ENCODE measurements at regions not wholly inside any gene's neighbourhood (a gene's known extent, or its start where the extent isn't known, plus 50 kb on each side); places are given as distances from the start of the nearest gene placed in this dataset.

- Histone ChIP-seq H3K4me3 (no peak overlapping the region), H3K27ac (no peak overlapping the region), H3K36me3 (replicated peaks in 1 of 2) (no peaks in the 10 kb centered on the region), H3K4me1 (replicated peaks in 1 of 2) (peaks cover 0 to under 1% of the 10 kb centered on the region in 2 donors), H3K9me3 (replicated peaks in 1 of 3) (no peaks in the 10 kb centered on the region), H3K27me3 (no peaks in the 10 kb centered on the region)
- no peak for TF ChIP-seq CTCF (IDR thresholded peaks at IDR 0.05)
- TF ChIP-seq POLR2A (IDR thresholded peaks at IDR 0.05): no peak
- no peak for DNase-seq
- intact Hi-C loops (cut with DNase I): no loop called here
- 57 to 86% (median 72%) methylated on average over 1 to 3 of the region's 3 CpGs for WGBS, 4 donors
These were observed 144.0 kb downstream of the ADAM29 start for GRCh38 chr4:175062183-175062592.

- intact Hi-C loops (cut with DNase I): no loop called here
- peaks cover 0 to 6% of the 10 kb centered on the region in 2 donors for H3K4me1 ChIP-seq (replicated peaks in 1 of 2)
- H3K4me3 ChIP-seq: no peak overlapping the region
- no peak overlapping the region for H3K27ac ChIP-seq
- no peak for DNase-seq
- TF ChIP-seq POLR2A (IDR thresholded peaks at IDR 0.05) (no peak), CTCF (IDR thresholded peaks at IDR 0.05) (no peak)
- H3K36me3 ChIP-seq (replicated peaks in 1 of 2): no peaks in the 10 kb centered on the region
- H3K9me3 ChIP-seq (replicated peaks in 1 of 3): no peaks in the 10 kb centered on the region
- H3K27me3 ChIP-seq: no peaks in the 10 kb centered on the region
These were observed 147.1 kb downstream of the ADAM29 start for GRCh38 chr4:175065228-175065627.

GRCh38 chr4:175066923-175067627, 148.9 kb downstream of the ADAM29 start:
- Histone ChIP-seq H3K27ac (no peak overlapping the region), H3K9me3 (replicated peaks in 1 of 3) (no peaks in the 10 kb centered on the region), H3K4me1 (replicated peaks in 1 of 2) (peaks cover 0 to 6% of the 10 kb centered on the region in 2 donors), H3K36me3 (replicated peaks in 1 of 2) (no peaks in the 10 kb centered on the region), H3K4me3 (no peak overlapping the region), H3K27me3 (no peaks in the 10 kb centered on the region)
- WGBS, 4 donors: 39 to 49% (median 46%) methylated on average over 3 of the region's 3 CpGs
- TF ChIP-seq CTCF (IDR thresholded peaks at IDR 0.05) (no peak), POLR2A (IDR thresholded peaks at IDR 0.05) (no peak)
- no peak for DNase-seq
- intact Hi-C loops (cut with DNase I): no loop called here

DNA sequence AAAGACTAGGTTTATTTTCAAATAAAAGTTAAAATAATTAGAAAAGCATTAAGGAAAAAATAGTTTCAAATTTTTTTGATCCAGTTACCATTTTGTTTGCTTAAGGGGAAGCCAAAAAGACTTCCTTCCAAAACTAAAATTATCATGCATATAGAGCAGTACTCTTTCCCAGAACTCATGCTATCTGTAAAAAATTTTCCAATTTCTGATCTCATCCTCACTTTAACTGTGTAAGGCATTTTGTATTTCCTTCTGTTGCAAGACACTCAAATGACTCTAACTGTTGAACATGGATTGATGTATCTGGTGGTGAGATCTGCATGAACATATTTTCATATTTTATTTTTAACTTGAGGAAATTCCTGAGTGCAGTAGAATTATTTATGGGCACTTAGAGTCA, 150.1 kb downstream of the ADAM29 start:
- Histone ChIP-seq H3K27me3 (no peaks in the 10 kb centered on the region), H3K27ac (no peak overlapping the region), H3K4me1 (replicated peaks in 1 of 2) (peaks cover 0 to 6% of the 10 kb centered on the region in 2 donors), H3K4me3 (no peak overlapping the region), H3K36me3 (replicated peaks in 1 of 2) (no peaks in the 10 kb centered on the region), H3K9me3 (replicated peaks in 1 of 3) (no peaks in the 10 kb centered on the region)
- intact Hi-C loops (cut with DNase I): no loop called here
- TF ChIP-seq POLR2A (IDR thresholded peaks at IDR 0.05) (no peak), CTCF (IDR thresholded peaks at IDR 0.05) (no peak)
- DNase-seq: no peak

All from adrenal gland (tissue), 9 donors.